H4 (cell line): ENCODE measurements at regions not wholly inside any gene's neighbourhood (a gene's known extent, or its start where the extent isn't known, plus 50 kb on each side); places are given as distances from the start of the nearest gene placed in this dataset.
A peak's percentile ranks its signal among the peaks of the same experiment; 100 is the strongest.

Experiments used
- DNase-seq: peaks from one replicate; pipeline ENCODE4 v3.0.0-alpha.2; 2015; ENCODE audit warnings: low spot score

DNA sequence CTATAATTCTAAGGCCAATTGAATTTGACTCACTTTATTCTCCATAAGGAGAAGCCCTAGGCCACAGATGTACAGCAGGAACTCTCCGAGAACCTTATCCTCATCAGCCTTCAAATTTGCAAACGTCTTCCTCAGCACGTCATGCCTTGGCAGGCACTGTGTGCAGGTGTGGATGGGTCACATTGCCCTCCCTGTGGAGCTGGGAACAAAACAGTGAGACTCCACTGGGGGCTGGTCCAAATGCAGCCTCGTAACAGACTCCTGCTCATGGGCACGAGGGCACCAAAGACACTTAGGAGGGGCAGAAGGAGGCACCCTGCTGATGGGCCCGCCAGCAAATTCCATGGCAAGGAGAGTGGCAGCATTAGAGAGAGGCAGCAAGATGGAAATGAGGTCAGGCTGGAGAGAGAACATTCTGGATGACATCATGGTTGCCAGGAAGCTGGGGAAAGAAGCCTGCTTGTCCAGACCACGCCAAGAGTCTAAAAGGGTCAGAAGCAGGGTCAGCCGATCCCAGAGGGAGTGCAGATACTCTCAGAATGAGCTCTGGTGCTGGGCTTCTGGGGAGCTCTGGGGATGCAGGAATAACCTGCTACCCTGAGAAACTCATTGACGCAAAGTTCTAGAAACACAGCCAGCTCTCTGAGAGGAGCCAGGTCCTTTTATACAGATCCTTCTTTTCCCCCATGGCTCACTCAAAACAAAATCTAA, 242.2 kb downstream of the B3GLCT start:
- no peak for DNase-seq

DNA sequence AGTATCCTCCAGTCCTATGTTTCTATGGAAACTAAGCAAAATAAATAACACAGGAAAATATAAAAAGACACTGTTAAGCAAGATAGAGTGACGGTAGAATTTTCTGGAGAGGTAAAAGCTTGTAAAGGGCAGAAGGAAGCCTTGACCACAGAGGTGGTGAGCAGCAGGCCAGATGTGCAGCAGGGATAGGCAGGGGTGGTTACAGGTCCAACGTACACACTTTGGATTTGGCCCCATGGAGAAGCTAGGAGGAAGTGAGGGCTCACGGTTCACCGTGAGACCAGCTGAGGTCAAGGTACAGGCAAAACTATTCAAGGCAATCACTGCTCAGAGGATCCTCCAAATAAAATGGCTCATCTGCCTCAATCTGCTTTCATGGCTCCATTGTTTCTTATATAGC, 242.8 kb downstream of the B3GLCT start:
- no peak for DNase-seq

DNA sequence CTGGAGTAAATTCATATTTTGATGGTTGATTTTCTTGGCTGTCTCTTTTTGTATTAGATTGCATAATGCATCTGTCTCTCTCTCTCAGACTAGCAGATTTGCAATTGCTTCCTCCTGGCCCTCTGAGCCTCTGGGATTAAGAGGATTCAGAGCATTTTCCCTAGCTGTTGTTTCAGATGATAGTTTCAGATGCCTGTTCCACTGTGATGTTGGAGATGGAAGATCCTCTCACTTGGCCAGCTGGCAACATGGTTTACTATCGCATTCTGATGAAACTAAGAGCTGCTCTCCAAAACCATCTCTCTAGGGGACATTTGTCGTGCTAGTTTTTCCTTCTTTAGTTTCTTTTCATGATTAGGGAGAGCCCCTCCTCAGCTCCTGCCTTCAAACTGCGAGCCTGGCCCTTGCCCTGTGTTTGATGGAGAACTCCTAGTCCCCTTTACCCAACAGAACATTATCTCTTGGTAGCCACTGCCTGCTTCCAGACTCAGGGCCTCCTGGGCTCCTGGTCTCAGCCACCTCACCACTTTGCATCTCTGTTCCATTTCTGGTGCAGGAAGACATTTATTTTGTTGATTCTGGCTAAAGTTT, 244.6 kb downstream of the B3GLCT start:
- no peak for DNase-seq

DNA sequence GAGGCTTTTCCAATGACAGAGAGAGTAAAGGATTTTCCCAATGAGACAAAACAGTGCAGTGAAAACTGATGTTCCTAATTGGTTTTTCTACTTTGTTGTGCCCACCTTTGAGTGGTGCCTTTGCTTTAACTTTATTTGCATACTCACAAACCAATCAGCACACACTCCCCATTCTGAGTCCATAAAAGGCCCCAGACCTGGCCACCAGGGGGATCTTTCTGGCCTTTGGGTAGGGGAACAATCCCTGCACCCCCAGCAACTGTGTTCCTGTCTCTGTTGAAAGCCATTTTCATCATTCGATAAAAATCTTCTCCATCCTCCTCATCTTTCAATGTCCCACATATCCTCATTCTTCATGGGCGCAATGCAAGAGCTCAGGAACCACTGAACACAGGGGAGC, 252.8 kb downstream of the B3GLCT start:
- DNase-seq = no peak

DNA sequence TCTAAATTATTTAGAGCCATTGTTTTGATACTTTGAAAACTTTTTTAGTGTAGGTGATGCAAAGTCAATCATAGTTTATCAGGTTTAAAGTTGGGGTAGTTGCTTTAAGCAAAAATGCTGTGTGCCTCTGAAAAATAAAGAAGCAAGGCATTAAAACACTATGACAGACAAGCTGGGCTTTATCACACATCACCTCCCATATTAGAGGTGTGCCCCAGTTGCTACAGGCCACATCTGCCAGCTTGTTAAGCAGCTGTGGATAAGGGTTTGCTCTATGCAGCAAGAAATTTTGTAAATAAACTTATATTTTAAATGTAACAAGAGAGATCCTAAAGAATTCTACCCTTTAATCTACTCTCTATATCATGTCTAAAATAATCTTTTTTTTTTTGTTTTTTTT, 255.8 kb downstream of the B3GLCT start:
- DNase-seq = no peak

DNA sequence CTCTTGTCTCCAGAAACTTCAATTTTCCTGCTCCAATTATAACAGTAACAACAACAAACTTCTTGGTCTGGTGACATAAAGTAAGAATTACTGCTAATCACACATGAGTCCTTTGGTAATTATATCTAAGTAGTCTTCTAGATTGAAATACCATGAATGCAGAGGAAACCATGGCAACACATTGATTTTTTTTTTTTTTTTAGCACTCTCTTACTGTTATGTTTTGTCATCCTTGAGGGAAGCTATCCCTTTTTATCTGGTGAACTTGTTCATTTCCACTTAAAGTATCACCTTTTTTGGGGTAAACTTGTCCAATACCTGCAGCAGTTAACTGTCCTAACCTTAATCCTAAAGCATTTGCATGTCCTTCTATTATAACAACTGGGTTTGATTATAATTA, 256.3 kb downstream of the B3GLCT start:
- no peak for DNase-seq

DNA sequence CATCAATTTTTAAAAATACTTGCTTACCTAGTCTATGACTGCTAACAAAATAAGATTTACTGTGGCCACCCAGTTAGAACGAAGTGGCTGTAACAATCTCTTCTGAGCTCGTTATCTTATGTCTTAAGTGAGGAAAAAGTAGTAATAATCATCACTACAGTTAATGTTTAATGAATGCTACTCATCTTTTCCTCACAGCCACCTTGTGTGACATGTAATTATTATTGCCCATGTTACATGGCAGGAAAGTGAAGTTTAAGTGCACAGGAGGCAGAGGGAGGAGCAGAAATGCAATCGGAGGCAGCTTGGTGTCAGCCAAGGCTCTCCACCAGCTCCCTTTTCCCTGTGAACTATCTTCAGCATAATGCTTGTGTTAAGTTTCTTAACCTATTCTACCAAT, 260.3 kb downstream of the B3GLCT start:
- no peak for DNase-seq

DNA sequence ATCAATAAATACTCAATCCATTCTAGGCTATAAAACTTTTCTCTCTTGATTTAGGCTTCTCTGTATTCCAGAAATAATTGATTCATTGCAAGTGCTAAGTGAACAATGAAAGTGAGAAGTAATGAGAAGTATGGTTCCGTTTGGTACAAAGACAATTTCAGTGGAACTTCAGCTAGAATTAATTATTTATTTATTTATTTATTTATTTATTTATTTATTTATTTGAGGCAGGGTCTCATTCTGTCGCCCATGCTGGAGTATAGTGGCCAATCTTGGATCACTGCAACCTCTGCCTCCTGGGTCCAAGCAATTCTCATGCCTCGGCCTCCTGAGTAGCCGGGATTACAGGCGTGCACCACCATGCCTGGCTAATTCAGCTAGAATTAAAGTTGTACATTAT, 262.1 kb downstream of the B3GLCT start:
- no peak for DNase-seq

DNA sequence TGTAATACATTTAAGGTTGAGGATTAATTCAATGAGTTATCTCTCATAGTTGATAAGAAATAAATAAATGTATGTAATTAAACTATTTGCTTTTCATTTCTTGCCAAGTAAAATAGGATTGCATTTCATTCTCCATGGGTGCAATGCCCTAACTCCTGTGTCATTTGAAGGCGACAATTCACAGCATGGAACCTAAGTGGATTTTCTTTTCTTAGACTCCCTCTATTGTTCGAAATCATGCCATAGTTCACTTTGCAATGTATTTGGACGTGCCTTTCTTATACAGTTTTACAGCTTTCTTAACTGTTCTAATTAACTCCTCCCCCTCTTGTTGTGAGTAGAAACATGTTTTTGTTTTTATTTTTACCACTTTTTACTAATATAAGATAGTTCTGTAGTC, 263.0 kb downstream of the B3GLCT start:
- no peak for DNase-seq

DNA sequence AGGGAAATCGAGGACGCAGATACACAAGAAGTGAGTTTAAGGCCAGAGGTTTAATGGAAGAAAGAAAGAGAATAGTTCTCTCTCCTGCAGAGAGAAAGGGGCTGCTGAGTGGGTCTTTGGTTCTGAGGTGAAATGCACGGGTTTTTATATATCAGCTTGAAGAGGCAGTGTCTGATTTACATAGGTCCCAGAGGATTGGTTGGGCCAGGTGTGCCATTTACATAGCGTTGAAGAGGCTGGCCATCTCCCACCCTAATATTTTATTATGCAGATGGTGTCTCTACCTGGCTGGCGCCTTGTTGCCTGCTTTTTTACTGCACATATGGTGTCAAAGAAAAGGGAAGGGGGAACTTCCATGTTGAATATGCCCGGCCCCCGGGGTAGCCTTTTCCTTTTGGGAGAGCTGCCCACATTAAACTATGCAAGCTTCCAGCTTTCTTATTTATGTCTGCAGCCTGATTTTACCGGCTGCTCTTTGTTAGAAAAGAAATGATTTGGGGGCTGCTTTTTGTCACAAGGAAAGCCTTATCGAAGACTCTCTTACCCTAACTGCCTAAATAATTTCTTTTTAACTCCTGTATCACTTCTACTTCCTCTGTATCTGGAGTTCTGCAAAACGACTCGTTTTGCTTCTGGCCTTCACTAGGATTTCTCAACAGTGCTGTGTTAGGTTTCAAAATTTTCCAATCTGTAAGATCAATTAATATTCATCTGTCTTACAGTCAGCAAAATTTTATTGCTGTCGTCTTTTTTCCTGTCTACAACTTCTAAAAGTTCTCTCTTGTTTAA, 268.5 kb downstream of the B3GLCT start:
- no peak for DNase-seq

DNA sequence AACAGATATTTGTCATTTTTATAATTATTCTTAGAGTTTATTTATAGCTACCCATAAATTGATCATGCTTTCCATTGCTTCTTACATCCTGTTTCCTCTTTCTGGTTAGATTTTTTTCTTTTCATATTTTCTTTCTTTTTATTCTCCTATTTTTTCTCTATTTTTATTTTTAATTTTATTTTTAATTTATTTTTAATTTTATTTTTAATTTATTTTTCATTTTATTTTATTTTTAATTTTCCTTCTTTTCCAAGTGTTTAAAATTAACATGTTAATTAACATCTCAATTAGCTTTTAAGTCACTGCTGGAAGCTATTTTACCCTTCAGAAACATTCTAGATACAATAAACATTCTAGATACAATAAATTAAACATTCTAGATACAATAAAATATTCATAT, 269.6 kb downstream of the B3GLCT start:
- DNase-seq = no peak

DNA sequence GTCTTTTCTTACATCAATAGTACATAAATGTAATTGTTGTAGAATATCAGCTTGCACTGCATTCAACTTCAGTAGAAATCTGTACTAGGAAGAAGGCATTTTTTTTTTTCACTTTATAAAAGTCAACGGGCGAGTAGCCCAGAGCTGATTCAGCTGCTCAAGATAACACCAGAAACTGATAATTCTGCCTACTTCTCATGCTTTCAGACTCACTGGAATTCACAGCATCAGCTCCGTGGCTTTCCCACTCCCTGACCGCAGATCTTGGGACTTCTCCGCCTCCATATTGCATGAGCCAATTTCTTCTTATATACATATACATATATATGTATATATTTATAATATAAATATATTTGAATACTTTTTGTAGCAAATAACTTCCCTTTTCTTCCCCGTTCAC, 263.1 kb upstream of the RXFP2 start:
- peak; percentile 52 for DNase-seq

DNA sequence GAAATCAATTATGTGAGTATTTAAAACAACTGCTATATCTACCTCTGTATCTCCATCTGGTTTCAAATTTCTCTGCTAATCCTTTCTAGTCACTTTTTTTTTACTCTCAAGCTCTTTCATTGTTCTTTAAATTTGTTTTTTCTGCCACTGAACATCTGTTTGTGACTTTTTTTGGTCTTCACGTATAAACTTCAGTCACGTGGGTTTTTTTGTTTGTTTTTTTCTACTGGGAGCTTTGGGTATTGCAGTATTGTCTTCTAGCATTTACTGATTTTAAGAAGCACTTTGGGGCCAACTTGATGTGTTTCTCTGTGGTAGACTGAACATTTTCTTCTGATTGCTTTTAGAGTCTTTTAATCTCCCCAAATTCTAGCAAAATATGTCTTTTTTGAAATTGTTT, 262.6 kb upstream of the RXFP2 start:
- peak; percentile 17 for DNase-seq

DNA sequence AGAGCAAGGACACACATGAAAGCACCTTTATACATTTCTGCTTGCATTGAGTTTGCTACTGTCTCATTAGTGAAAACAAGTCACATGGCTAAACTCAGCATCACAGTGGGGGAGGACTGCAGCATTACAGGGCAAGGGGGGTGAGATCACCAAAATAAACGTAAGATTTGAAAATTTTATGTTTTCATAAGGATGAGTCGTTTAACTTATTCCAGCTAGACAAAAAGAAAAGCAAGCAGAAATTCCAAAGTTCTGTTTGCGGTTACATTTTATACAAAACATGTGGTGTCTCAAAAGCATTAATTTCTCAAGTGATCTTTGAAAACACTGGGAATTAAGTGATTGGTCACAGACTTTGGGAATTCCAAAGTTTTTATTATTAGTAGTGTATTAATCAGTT, 261.4 kb upstream of the RXFP2 start:
- DNase-seq = no peak

DNA sequence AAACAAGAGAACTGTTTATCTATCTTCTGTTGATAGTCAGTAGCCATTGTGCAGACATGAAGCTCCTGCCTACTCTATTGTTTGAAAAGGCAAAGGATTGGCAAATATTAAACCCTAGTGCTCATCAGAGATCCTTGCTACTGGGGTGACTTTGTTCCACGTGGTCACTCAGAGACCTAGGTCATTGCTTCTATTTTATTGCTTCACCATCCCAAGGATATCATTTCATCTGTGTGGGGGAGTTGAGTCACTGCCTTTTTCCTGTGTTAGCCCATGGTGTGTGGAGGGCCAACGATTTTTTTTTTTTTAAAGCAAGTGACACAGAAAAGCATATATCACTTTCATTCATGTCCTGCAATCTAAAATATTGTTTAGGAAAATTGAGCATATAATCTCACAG, 254.1 kb upstream of the RXFP2 start:
- no peak for DNase-seq

DNA sequence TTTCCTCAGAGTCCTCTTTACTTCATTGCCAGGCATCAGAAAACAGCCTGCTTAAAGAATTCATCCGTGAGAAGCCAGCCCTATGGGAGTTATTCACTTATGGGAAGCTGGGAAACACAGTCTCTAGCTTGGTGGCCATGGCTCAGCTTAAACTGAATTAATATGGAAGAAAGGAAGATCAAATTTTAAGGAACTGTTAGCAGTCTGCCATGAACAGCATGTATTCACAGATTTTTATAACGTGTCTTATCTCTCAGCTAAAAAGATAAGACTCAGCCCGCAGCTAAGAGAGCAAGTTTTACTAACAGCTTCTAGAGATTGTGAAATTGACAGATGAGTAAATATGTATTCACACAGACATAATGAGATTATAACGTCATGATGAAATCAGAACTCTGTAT, 253.7 kb upstream of the RXFP2 start:
- DNase-seq = no peak

DNA sequence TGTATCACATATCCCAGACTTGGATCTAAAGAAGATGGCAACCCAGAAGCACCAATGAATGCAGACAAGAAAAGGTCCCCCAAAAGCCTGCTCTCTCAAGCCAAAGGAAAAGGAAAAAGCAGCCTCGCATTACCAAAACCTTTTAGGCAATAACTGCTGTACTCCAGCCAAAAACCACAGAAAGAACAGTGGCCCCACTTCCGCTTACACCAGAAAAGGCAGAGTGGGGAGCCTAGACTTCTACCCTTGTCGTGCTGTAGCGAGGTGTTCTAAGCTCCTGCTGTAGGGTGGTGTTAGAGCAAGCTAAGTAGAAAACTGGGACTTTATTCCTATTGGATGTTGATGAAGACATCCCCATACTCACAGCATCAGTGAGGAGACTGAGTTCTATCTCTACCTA, 244.0 kb upstream of the RXFP2 start:
- DNase-seq = no peak

DNA sequence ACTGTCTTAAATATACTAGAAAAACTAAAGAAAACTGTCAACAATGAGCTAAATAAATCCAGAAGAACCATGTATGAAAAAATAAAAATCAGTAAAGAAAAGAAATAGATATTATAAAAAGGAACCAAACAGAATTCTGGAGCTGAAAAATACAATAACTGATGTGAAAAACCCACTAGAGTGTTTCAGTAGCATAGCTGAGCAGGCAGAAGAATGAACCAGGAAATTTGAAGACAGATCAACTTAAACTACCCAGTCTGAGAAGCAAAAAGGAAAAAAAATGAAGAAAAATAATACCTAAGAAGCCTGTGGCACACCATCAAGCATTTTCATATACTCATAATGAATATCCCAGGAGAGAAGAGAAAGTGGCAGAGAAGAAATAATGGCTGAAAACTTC, 240.1 kb upstream of the RXFP2 start:
- no peak for DNase-seq

DNA sequence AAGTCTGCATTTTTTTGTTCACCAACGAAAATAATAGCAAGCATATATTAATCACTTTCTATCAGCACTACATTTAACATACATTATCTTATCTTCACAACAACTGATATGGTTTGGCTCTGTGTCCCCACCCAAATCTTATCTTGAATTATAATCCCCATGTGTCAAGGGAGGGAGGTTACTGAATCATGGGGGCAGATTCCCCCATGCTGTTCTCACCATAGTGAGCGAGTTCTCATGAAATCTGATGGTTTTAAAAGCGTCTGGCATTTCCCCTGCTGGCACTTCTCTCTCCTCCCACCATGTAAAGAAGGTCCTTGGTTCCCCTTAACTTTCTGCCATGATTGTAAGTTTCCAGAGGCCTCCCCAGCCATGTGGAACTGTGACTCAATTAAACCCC, 235.7 kb upstream of the RXFP2 start:
- no peak for DNase-seq

DNA sequence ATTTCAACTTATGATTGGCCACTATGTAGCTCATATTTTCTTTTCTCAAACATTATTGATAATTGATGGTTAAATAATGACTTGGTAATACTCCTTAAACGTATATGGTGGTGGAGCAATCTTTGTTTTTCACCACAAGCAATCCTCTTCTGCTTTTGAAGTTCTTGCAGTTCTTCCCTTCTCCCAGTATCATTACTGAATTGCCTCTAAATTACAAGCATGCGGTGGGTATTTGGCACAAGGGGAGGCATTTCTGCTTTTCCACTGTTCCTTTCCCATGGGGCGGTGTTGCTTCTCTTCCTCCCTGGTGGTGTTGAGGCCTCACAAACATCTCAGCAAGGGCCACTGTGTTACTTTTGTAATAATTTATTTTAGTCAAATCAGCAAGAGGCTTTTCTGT, 234.4 kb upstream of the RXFP2 start:
- DNase-seq = no peak

DNA sequence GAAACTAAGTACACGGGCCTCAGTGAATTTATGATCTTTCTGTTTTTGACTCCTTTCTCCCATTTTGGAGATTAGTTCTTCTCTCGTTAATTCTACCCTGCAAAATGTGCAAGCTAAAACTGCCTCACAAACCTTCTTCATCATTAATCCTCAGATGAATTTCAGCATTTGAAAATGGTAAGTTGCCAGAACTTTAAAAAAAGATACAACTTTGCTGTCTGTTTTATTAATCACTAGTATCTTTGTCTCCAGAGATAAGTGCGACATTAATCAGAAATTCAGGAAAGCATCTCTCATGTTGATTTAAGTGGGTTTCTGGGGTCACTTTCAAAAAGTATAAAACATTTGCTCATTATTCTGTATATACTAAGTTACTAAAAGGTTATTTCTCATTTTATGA, 227.0 kb upstream of the RXFP2 start:
- no peak for DNase-seq

DNA sequence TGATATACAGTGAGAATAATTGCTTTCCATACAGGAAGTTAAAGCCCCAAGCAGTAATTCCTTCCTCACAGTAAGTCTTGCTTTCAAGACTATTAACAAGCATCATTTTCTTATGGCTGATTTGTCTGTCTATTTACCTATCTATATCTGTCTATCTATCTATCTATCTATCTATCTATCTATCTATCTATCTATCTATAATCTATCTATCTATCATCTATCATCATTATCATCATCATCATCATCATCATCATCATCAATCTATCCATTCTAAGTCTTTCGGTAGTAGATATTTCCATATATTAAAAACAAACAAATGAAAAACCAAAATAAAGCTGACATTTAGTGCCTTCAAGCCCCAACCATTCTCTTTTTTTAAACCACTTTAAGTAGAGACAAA, 224.4 kb upstream of the RXFP2 start:
- no peak for DNase-seq

DNA sequence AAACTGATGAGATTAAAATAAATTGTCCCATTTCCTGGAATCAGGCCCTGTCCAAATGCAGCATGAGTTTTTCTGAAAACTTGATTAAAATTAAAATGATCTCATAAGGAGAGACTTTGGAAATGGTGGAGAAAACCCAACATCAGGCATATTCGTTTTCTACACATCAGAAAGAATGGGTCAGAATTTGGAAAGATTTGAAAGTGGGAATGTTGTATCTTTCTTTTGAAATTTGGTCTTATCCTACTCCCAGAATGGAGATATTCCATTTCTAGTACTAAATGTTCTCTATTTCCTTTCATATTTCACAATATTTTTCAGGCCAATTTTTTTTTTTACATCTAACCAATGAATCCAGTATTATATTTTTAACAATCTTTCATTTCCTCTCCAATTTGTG, 223.9 kb upstream of the RXFP2 start:
- no peak for DNase-seq
